ENCODE measurements at regions not wholly inside any gene's neighbourhood (a gene's known extent, or its start where the extent isn't known, plus 50 kb on each side); places are given as distances from the start of the nearest gene placed in this dataset.

DNA sequence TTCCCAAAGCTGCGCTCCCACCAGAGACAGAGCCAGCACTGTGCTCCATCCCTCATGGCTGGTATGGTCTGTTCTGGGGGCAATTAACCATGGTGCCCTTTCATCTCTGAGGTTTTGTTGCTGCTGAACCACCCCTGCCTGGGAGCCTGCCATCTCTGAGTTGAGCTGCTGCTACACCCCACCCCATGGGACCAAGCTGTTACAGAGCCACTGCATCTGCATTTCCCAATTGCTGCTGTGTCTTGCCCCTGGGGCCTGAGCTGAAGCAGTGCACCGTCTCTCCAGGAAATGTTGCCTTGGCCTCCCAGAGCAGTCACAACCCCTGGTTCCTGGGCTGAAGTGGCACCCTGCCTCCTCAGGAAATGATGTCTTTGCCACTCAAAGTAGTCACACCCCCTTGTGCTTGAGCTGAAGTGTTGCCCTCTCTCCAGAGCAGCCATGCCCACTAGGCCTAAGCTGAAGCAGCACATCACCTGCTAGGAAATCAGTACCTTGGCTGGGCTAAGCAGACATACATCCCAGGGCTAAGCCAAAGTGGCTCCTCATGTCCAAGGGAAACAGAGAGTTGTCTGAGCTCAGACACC, 140.3 kb downstream of the RERGL start:
- Histone ChIP-seq H3K79me1 (ENCODE audit: low read depth, low read length) (no peaks in the 10 kb centered on the region), H2AFZ (ENCODE audit: low read length) (peak overlapping the region; percentile 57; the same call in 1 of the 2 replicates), H3K4me3 (ENCODE audit: extremely low read depth in 1 of 4, insufficient read depth in 2 of 4, low read depth in 3 of 4, low read length in 4 of 4) (no peak overlapping the region), H3K23me2 (ENCODE audit: low read depth, low read length) (no peaks in the 10 kb centered on the region), H3K27me3 (replicated peaks in 1 of 4; ENCODE audit: control insufficient read depth in 3 of 4, extremely low read depth in 1 of 4, insufficient read depth in 3 of 4, low read length in 3 of 4) (no peaks in the 10 kb centered on the region), H3K4me1 (replicated peaks in 1 of 4; ENCODE audit: control insufficient read depth in 3 of 4, insufficient read depth in 4 of 4, low read length in 3 of 4) (peaks cover 0 to 2% (median 0%) of the 10 kb centered on the region in 4 experiments; a peak in 1 of 7 replicates), H4K8ac (ENCODE audit: extremely low read depth, insufficient read depth, low read length) (no peak overlapping the region), H2BK120ac (replicated peaks; ENCODE audit: low read depth, low read length) (no peak overlapping the region), H4K20me1 (replicated peaks in 1 of 2; ENCODE audit: control insufficient read depth in 1 of 2, insufficient read depth in 2 of 2, low read length in 2 of 2) (no peaks in the 10 kb centered on the region), H3K27ac (ENCODE audit: low read depth, low read length) (no peak overlapping the region), H3K36me3 (ENCODE audit: control insufficient read depth in 2 of 4, insufficient read depth in 4 of 4, low read length in 3 of 4) (no peaks in the 10 kb centered on the region), H4K5ac (ENCODE audit: insufficient read length, low read depth, low read length) (no peak overlapping the region), H2BK12ac (ENCODE audit: low read depth, low read length) (no peak overlapping the region), H3K9ac (replicated peaks in 1 of 4; ENCODE audit: extremely low read depth in 1 of 4, low read depth in 3 of 4, low read length in 3 of 4) (no peak overlapping the region), H3K56ac (replicated peaks; ENCODE audit: insufficient read length, low read depth, low read length) (no peak overlapping the region), H3K9me3 (ENCODE audit: insufficient read depth in 2 of 2, low read depth in 1 of 2, low read length in 1 of 2) (no peaks in the 10 kb centered on the region), H3K4ac (replicated peaks; ENCODE audit: insufficient read length, low read depth, low read length) (no peak overlapping the region), H2BK15ac (ENCODE audit: low read length) (no peak overlapping the region), H2AK5ac (ENCODE audit: low read depth, low read length) (no peak overlapping the region), H2BK20ac (ENCODE audit: low read length) (no peak overlapping the region), H3K79me2 (ENCODE audit: control insufficient read depth in 1 of 2, insufficient read depth in 2 of 2, low read length in 2 of 2) (no peaks in the 10 kb centered on the region), H3K14ac (ENCODE audit: insufficient read length) (no peak overlapping the region), H3K18ac (ENCODE audit: extremely low read depth, low read length) (no peak overlapping the region), H3K23ac (ENCODE audit: insufficient read length) (no peak overlapping the region), H4K91ac (replicated peaks; ENCODE audit: insufficient read length, low read length) (no peak overlapping the region), H3K4me2 (ENCODE audit: insufficient read depth in 1 of 2, low read depth in 2 of 2, low read length in 2 of 2) (no peak overlapping the region), H2BK5ac (ENCODE audit: low read depth, low read length) (no peak overlapping the region)
- POLR2A ChIA-PET (ENCODE audit: partially characterized antibody) = no interaction called here
- FAIRE-seq = no peak
- WGBS, 2 experiments (ENCODE audit: extremely low coverage in 1 of 2, insufficient coverage in 1 of 2, insufficient read length in 1 of 2, insufficient replicate concordance in 2 of 2, low coverage in 1 of 2, low lambda C conversion rate in 2 of 2, missing lambda C conversion rate in 1 of 2) = 87% methylated on average over 2 of the region's 2 CpGs; no CpG with 5 or more reads in 1 of the 2 experiments
- CTCF ChIA-PET (ENCODE audit: partially characterized antibody) = interaction anchor here (1.0 to 1.1 kb wide), 3 partner anchors 43 to 360 kb away, joined by 3 read pairs; no protein-coding TSS in a partner anchor
- DNase-seq (ENCODE audit: low read depth in 1 of 2, low spot score in 2 of 2) = no peak
- no peak for TF ChIP-seq BACH1 (IDR thresholded peaks at IDR 0.05; ENCODE audit: low read length)
- no peak for TF ChIP-seq EZH2 (IDR thresholded peaks at IDR 0.05; ENCODE audit: low read depth, low read length, severe bottlenecking)
- no peak for TF ChIP-seq EP300 (IDR thresholded peaks at IDR 0.05; ENCODE audit: borderline replicate concordance in 1 of 2, low read depth in 2 of 2, low read length in 2 of 2)
- no peak for TF ChIP-seq JUND (IDR thresholded peaks at IDR 0.05; ENCODE audit: low read length)
- no peak for TF ChIP-seq CBX8 (IDR thresholded peaks at IDR 0.05; ENCODE audit: borderline replicate concordance, low read depth, low read length)
- TF ChIP-seq CTBP2 (IDR thresholded peaks at IDR 0.05; ENCODE audit: borderline replicate concordance, insufficient read depth, insufficient read length, low read length) = no peak
- TF ChIP-seq CHD2 (IDR thresholded peaks at IDR 0.05; ENCODE audit: low read length) = no peak
- TF ChIP-seq KDM1A (IDR thresholded peaks at IDR 0.05; ENCODE audit: borderline replicate concordance, low read length) = no peak
- TF ChIP-seq, protein P1, sequence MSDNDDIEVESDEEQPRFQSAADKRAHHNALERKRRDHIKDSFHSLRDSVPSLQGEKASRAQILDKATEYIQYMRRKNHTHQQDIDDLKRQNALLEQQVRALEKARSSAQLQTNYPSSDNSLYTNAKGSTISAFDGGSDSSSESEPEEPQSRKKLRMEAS (IDR thresholded peaks at IDR 0.05) = no peak
- TF ChIP-seq FOSL1 (IDR thresholded peaks at IDR 0.05; ENCODE audit: insufficient read depth, low read depth, low read length) = no peak
- TF ChIP-seq JUN (IDR thresholded peaks at IDR 0.05; ENCODE audit: low read depth, low read length) = no peak
- TF ChIP-seq CBX5 (IDR thresholded peaks at IDR 0.05; ENCODE audit: low read depth, low read length) = no peak
- TF ChIP-seq NRF1 (IDR thresholded peaks at IDR 0.05; ENCODE audit: low read depth, low read length) = no peak
- no peak for TF ChIP-seq RBBP5 (IDR thresholded peaks at IDR 0.05; ENCODE audit: borderline replicate concordance, low read depth, low read length)

Measured in H1 (cell line).